HG03457 (cell line): ENCODE measurements at regions not wholly inside any gene's neighbourhood (a gene's known extent, or its start where the extent isn't known, plus 50 kb on each side); places are given as distances from the start of the nearest gene placed in this dataset.

ENCODE experiments used
- ATAC-seq: cut with Tn5 transposase; IDR thresholded peaks from one replicate; pipeline ENCODE4 v1.9.1; 2021; ENCODE audit warnings: moderate number of reproducible peaks; ENCODE audit not compliant: unreplicated experiment

DNA sequence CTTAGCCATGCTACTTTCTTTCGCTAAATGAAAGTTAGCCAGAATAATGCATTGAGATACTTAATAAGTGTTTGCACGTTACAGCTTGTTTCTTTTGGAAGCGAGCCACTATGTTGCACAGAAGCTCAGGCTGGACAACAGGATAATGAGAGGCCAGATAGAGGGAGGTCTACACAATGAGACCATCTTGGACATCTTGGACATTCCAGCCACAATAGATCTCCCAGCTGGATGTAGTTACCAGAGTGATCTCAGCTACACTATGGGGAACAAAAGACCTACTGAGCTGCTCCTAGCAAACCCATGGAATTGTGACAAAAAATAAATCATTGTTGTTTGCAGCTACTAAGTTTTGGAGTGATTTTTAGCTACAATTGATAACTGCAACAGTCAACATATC lies 540.1 kb upstream of the SEMA6D start:
- ATAC-seq, result no peak

DNA sequence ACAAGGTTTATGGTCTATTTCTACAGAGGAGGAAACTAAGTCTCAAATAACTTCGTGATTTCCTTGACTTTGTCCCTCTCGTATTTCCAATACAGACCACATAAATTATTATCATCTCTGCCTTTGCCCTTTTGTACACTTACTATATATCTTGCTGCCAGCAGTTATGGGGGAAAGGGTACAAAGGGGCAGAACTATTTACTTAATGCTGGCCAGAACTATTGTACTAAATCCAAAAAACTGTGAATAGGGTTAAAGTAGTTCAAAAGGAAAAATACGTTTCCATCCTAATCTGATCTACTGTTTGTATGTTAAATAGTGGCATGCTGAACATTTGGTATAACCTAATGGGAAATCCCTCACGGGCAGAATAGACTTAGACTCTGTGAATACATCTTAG lies 537.3 kb upstream of the SEMA6D start:
- no peak for ATAC-seq

DNA sequence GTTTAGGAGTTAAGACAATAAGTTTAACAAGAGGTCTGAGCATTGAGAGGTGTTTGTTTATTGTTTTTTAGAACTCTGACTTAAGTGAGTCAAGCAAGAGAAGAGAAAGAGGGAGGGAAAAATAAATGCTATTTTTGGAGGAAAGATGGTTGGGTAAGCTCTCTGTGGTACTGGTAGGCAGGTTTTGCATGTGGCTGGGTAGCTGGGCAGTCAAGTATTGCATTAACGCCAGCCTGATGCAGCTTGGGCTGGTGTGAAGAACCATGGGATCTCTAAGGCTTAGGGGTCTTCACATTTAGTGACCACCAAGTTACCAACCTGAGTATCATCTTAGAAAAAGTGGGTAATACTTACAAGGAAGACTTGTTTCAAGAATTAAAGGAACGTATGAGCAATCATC lies 534.5 kb upstream of the SEMA6D start:
- ATAC-seq, result no peak

DNA sequence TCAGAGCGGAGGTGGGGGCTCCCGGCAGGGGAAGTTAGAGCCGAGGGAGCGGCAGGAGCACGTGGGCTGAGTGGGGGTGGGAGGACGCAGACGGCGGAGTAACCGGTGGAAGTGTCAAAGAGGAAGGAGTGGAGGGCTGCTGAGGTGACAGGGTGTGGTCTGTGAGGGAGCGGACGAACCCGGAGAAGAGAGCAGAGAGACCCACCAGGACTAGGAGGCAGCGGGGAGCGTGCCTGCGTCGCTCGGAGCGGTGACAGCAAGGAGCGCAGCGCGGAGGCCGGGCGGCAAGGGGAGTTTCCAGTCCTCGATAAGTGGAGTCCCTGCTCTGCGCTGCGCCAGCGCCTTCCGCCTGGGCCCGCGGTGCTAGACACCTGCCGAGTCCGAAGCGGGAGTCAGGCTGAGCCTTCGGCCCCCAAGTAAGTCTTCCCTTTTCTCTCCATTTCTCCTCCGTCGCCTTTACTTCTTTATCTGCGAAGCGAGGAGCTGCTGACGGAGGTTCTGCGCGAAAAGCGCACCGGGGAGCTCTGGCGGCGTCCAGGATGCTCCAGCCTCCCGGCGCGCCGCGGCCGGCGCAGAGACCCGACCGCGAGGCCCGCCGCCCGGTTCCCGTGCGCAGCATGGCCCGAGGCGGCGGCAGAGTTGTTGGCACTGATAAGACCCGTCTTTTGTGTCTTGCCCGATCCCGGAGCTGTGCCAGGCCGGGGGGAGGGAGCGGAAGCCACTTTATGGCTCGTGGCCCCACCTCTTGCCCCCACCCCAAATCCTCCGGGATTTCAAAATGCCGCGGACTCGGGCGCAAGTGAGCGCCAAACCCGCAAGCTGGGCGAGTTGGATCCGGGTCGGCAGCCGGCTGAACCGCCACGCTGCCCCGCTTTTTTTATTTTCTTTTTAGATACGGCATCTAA lies 533.0 kb upstream of the SEMA6D start:
- no peak for ATAC-seq

GRCh38 chr15:47184908-47185801 lies 532.1 kb upstream of the SEMA6D start:
- no peak for ATAC-seq

- ATAC-seq, result no peak
Observed at GRCh38 chr15:47186075-47186474, 531.2 kb upstream of the SEMA6D start.

- no peak for ATAC-seq
Observed at GRCh38 chr15:47188758-47189507, 528.4 kb upstream of the SEMA6D start.

- no peak for ATAC-seq
Observed at GRCh38 chr15:47194718-47195117, 522.6 kb upstream of the SEMA6D start.

DNA sequence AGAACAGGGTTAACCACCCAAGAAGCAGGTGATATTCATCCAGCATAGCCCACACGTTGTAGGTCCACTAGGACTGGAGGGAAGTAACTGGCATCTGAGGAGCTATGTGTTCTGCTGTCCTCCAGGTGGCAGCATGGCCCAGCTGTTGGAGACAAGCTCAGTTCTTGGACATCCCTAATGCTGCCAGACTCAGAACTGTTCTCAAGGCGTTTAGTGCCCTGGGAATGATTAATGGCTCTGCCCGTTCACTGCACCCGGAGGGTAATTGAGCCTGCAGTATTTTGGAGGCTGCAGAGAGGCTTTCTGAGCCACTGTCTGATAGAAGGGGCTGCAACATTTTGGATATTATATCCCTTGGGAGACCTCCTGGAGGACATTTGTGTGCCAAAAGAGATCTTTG lies 521.3 kb upstream of the SEMA6D start:
- ATAC-seq, result peak; percentile 76

- ATAC-seq, result no peak
Observed at GRCh38 chr15:47203993-47204392, 513.3 kb upstream of the SEMA6D start.

GRCh38 chr15:47206358-47206978 lies 510.8 kb upstream of the SEMA6D start:
- no peak for ATAC-seq

- no peak for ATAC-seq
Observed at GRCh38 chr15:47209591-47209990, 507.7 kb upstream of the SEMA6D start.

DNA sequence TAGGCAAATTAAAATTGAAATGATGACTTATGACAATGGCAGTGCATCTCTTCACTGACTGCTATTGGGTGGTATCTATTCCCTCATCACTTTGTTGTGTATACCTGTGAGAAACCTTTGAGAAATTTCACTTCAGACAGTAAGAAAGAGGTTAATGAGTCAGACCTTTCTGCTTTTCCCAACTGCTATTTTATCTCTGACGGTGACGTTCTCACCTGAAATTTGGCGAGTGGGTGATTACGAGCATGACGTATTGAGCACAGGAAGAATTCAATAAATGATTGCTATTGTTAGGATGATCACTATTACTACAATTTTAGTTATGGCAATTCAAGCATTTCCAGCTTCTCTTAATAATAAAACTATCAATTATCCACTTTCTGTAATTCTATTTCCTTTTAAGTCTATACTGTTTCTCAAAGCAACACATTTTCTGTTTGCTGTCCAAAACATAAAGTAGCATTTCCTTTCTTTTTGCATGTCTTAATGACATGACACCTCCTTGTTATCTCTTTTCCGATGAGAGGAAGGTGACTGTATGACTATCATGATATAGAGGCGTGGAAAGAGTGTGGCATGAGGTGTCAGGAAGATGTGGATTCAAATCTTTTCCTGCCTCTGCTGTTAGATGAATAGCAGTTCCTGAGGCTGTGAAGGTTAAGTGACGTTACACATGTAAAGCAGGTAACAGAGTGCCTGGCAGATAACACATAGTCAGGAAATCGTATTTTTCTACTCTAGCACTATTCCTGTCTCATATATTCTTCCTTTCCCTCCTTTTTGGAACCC lies 504.9 kb upstream of the SEMA6D start:
- no peak for ATAC-seq

DNA sequence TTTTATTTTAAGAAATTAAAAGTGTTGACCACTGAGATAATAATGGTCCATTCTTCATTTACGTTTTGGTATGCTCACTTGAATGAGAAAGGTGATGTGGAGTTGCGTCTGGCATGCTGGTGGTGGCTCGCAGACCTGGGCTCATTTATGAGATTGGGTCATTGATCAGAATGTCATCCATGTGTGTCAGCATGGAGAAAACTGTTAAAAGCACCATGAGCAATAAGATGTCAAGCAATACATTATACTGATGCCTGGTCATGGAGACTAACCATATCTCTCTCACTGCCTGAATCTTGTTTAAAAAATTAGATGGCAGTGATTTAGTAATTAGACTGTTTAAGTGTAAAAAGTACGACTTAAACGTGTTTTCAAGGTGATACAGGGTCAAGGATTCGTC lies 503.4 kb upstream of the SEMA6D start:
- no peak for ATAC-seq

DNA sequence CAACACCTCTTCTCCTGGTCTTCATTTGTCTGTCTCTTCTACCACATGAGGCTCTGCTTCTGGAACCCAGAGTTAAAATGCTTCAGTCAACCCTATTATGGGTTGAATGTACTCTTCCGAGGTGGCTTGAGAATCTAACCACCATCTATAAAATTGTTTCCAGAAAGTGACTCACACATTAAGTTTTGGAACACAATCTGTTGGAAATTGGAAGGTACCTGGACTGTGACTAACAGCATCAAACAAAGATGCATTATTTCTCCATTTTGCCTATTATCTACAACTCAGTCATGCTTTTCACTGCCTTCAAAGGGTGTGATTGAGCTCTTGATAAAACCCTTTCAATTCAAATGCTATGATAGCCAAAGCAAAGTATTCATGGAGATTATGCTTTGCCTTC lies 499.0 kb upstream of the SEMA6D start:
- ATAC-seq, result no peak

DNA sequence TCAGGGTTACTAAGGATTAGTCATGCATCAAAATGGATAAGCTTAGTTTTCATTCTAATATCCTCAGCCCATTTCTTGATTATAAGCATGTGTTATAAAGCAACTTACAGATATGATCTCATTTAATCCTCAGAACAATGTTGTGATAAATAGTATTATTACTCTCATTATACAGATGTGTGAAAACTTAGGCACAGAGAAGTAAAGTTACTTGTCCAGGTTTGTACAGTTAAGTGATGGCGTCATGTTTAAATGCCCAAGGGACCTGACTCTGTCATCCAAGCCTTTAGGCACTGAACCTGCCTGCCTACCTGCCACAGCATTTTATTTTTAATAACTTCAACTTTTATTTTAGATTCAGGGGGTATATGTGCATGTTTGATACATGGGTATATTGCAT lies 472.9 kb upstream of the SEMA6D start:
- no peak for ATAC-seq

DNA sequence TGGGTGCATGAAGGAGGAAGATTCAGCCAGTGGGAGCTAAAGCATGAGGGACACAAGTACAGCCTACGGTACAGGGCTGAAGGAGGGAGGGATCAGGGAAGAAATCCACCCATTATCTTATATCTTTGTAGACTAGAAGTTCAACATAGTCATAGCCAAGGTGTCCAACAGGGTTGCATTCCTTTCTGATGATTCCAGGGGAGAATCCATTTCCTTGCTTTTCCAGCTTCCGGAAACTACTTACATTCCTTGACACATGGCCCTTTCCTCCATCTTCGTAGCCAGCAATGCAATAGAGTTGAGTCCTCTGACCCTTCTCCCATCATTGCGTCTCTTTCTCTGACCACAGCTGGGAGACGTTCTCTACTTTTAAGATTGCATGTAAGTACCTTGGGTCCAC lies 471.0 kb upstream of the SEMA6D start:
- no peak for ATAC-seq

- no peak for ATAC-seq
Observed at GRCh38 chr15:47258521-47258920, 458.8 kb upstream of the SEMA6D start.

DNA sequence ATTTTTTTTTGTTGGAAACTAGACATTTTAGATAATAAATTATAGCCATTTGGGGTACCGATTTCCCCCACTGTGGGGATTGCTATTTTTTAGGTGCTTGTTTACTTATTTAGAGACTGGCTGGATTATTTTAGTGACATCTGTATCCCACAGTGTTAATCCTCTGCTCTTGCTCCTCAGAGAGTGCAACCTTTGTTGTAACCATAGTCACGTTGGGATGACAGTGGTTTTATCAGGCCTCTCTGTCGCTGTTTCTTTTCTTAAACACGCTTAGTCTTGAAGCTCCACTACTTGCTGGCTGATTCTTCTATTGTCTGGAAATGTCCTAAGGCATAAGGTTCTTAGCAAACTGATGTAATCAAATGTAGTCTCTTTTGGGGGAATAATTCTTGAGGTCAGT lies 451.6 kb upstream of the SEMA6D start:
- ATAC-seq, result no peak

GRCh38 chr15:47266566-47266965 lies 450.7 kb upstream of the SEMA6D start:
- ATAC-seq, result no peak
